AG09319 (cell line): ENCODE measurements at regions not wholly inside any gene's neighbourhood (a gene's known extent, or its start where the extent isn't known, plus 50 kb on each side); places are given as distances from the start of the nearest gene placed in this dataset.

ENCODE experiments used
- DNase-seq: peaks from one replicate; pipeline ENCODE4 v3.0.0-alpha.2; 2010; ENCODE audit warnings: low read depth; ENCODE audit errors: extremely low read depth
- TF ChIP-seq, protein P1 (sequence below): IDR thresholded peaks from 2 replicates; pipeline ENCODE4 v1.5.1; 2011; ENCODE audit warnings: low read depth, mild to moderate bottlenecking, inconsistent platforms, low read length, moderate library complexity

DNA sequence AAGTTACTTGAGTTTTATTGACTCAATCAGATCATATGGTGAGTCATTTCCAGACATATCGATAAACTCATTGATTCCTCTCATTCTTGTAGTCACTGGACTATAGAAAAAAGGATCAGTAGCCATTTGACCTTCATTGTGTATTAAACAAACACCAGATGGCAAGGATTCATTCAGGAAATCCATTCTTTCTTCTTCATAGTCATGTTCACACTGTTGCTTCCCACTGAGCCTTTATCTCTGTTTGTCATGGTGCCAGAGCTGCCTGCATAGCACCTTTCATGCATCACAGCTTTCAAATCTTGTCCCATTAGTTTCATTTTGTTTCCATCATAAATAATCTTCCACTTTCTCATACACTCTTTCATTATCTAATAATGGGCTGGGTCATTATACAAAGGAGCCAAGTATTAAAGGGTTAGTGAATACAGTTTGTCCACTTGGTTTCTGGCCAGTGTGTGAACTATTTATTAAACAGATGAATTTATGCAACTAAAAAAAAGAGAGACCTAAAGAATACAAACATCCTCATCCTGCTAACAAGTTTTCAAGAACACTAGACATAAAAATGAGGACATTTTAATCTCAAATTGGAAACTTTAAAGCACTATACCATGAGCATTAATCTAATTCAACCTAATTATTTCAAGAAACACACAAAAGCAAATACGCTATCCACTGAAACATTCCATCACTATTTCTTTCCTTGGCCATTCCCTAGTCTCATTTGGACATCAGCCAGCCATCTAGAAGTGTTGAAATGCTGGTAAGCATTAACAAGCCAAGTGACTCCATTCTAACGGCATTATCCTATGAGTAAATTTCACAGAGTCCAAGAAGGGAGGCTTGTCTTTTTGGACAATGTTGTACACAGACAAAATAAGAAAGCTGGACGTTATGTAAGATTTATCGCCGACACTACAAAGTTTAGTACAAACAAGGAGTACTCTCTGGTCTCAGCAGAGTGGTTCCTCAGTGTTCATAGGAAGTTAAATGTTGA lies 476.5 kb downstream of the FOXG1 start:
- no peak for DNase-seq

DNA sequence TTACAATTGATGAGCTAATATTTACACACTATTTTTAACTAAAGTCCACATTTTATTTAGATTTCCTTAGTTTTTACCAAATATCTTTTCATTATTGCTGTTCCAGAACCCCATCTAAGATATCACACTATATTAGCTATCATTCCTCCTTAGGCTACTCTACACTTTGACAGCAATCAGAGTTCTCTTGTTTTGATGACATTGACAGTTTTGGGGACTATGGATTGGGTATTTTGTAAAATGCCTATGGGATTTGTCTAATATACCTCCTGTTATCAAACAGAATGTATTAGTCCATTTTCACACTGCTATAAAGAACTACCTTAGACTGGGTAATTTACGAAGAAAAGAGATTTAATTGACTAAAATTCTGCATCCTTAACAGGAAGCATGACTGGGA lies 489.1 kb downstream of the FOXG1 start:
- TF ChIP-seq, protein P1, sequence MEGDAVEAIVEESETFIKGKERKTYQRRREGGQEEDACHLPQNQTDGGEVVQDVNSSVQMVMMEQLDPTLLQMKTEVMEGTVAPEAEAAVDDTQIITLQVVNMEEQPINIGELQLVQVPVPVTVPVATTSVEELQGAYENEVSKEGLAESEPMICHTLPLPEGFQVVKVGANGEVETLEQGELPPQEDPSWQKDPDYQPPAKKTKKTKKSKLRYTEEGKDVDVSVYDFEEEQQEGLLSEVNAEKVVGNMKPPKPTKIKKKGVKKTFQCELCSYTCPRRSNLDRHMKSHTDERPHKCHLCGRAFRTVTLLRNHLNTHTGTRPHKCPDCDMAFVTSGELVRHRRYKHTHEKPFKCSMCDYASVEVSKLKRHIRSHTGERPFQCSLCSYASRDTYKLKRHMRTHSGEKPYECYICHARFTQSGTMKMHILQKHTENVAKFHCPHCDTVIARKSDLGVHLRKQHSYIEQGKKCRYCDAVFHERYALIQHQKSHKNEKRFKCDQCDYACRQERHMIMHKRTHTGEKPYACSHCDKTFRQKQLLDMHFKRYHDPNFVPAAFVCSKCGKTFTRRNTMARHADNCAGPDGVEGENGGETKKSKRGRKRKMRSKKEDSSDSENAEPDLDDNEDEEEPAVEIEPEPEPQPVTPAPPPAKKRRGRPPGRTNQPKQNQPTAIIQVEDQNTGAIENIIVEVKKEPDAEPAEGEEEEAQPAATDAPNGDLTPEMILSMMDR = no peak
- no peak for DNase-seq

More for the DNA sequence above, 476.5 kb downstream of the FOXG1 start:
- TF ChIP-seq, protein P1 = no peak

DNA sequence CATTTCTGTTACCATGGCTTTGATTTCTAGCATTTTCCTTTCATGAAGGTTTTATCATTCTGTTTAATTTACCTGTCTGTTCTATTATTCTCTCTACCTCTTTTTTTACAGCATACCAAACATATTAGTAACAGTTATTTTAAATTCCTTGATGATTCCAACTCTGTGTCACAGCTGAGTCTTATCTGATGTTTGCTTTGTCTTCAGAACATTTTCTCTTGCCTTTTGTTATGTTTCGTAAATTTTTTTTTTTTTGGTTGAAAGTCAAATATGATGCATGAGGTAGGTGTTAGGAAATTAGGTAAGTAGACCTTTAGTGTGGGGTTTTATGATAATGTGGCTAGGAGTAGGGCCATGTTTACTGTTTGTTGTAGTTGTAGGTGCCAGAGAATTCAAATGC lies 496.4 kb downstream of the FOXG1 start:
- no peak for DNase-seq
- TF ChIP-seq, protein P1 = no peak

DNA sequence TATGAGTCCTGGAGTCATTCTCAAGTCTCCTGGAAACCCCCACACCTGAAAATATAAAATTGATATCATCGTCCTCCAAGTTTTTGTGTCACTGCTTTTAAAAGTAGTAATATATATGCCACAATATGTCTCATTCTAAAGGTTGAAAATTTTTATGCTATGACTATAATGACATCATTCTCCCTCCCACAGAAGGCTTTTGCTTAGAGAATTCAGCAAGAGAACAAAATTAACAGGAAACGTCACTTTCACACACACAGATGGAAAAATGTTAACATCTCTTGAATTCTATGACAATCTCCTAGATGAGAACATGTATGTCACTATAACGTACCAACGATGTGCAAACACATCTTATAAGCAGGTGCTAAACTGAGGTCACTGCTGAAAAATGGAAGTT lies 498.3 kb downstream of the FOXG1 start:
- no peak for DNase-seq
- TF ChIP-seq, protein P1 = no peak

DNA sequence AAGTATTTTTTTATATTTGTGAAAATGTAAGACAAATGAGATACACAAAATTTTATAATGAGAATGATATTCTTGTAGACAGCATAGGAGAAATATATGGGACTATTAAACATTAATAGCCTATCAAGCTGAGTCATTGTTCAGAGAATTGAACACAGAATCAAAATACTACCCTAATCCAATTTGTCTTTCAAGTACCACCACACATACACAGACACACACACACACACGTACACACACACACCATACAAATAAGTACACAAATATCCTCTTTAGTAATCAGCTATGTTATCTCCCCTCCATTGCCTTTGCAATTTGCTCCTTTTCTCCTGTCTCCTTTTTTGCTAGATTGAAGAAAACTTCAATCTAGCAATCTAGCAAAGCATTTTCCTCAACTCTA lies 499.3 kb downstream of the FOXG1 start:
- DNase-seq = no peak
- TF ChIP-seq, protein P1 = no peak

DNA sequence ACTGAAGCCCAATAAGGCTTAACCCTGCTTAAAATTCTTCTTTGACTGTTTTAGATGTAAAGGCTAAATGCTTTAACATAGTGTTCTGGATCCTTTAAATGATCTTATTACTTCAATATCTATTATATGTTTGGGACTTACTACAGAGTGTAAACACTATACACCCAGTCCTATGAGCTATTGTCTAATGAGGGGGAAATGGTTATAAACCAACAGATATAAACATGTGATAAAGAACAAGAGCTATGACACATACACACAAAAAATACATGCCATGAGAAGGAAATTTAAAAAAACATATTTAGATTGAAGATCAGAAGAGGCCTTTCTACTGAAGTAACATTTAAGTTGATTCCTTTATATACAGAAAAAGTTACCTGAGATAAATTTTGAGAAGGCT lies 505.1 kb downstream of the FOXG1 start:
- TF ChIP-seq, protein P1 = no peak

DNA sequence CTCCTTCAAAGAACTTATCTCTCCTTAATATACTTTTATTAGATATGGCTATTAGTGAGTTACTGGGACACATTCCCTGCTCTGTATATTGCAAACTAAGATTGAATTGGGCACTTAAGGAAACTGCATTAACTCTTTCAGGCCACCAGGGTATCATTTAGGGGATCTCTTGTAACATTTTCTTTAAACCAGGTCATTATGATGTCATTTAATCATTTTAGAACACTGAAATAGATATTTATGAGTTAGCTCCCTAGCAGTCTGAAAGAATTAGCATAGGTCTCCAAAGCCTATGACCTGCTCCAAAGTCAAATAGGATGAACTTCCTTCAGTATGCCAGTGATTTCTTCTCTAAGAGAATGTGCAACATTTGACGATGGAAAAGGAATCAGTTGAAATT lies 506.9 kb downstream of the FOXG1 start:
- no peak for DNase-seq
- TF ChIP-seq, protein P1 = no peak

More for the DNA sequence above, 505.1 kb downstream of the FOXG1 start:
- DNase-seq = no peak
